ENCODE measurements at regions not wholly inside any gene's neighbourhood (a gene's known extent, or its start where the extent isn't known, plus 50 kb on each side); places are given as distances from the start of the nearest gene placed in this dataset.
"Not testable (repeated sequence)": the region's sequence is repeated elsewhere in the genome, so short reads cannot be mapped to it uniquely, and the experiment has no call there.

DNA sequence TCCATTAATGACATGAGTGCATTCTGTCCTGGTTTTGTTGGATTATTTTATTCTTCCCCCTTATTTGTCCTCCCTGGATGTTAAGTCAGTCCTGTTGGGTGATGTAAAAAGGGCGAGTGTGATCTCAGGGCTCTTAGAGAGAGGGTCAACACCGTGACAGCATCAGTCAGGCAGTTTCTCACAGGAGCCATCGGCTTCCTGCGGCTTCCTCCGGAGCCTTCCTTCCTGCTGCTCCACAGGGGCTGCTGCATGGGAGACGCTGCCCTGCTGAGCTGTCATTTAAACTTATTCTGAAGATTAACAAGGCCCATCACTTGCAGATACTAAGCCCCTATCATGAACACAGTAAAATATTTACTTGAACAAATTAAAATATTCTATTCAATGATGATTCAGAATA lies 211.3 kb downstream of the SPATA31A1 start:
- not testable (repeated sequence) for DNase-seq (ENCODE audit: low read depth)

DNA sequence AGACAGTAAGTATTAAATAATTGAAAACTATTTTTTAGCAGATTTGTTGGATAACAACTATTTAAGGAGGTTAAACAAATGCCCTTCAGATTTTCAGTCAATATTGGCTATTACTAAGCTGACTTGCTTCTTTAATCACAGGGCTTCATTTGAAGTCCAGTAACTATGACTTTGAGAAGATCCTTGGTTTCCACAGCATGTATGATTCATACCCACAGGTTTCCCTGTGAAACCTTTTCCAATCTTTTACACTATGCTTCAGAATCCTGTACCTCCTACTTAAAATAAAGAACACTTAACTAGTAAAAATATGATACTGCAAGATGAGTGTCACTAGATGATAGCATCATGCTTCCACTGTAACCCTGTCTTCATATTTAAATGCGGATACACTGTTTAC lies 211.9 kb downstream of the SPATA31A1 start:
- DNase-seq (ENCODE audit: low read depth): not testable (repeated sequence)

DNA sequence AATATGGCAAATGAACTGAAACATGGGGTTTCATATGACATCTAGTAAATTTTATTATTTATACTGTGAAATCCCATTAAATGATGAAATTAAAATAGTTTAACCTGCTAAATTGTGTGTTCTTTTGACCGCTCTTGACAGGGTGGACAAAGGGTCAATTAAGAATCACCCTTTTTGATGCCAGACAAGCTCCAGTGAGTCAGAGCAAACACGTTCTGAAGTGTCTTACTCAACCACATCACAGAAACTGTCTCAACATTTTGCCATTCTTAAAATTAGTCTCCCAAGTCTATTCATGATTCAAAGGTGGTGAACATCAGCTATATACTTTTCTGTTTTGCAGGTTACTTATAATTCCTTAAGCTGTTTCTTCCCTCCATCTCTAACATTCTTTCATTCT lies 213.4 kb downstream of the SPATA31A1 start:
- DNase-seq (ENCODE audit: low read depth): not testable (repeated sequence)

DNA sequence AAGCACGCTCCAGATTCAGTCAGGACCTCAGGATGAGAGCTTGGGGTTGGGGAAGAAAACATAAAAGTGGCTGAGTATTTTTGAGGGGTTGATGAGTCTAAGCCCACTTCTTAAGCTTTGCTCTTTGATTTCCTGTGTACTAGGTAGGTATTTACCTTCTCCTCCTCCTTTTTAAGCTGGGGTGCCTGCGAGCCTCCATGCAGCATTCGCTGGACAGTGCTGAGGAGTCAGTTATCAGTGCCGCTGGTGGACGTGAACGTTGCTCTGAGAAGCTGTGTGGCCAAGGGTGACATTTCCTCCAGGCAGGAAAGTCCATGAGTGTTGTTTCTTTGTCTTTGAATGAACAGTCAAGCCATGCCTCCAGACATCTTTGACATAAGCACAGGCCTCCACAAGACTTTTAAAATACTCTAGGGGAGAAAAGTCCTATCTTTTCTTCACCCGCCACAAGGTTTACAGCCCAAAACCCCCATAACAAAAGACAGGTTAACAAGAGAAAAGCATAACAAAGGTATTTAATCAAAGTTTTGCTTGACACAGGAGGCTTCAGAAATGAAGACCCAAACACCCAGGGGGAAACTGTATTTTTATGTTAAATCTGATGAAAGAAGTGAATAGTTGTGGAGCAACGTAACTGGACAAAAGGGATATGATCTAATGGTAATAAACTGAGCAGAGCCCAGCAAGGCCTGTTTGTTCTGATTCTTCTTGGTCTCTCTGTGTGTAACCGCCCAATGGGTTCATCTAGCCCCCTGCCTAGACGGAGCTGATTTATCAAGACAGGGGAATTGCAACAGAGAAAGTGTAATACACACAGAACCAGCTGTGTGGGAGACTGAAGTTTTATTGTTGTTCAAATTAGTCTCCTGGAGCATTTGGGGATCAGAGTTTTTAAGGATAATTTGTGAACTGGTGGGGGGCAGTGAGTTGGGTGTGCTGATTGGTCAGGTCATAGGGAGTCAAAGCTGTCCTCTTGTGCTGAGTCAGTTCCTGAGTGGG lies 217.9 kb downstream of the SPATA31A1 start:
- not testable (repeated sequence) for DNase-seq (ENCODE audit: low read depth)

DNA sequence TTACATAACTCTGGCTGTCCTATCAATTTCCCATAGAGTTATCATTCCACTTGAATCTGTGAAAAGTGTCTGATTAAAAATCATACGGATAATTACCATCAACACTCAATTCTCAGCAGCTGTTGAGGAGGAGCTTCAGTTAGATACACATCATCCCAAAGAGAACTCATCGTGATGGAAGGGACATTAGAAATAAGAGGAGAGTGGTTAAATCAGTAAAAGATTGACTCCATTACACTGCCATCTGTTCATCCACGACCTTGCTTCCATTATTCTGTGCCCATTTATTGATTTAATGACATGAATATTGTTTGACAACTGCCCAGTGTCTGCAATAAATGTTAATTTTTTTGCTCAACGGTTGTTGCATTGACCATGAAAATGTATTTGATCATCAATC lies 223.5 kb downstream of the SPATA31A1 start:
- not testable (repeated sequence) for DNase-seq (ENCODE audit: low read depth)

DNA sequence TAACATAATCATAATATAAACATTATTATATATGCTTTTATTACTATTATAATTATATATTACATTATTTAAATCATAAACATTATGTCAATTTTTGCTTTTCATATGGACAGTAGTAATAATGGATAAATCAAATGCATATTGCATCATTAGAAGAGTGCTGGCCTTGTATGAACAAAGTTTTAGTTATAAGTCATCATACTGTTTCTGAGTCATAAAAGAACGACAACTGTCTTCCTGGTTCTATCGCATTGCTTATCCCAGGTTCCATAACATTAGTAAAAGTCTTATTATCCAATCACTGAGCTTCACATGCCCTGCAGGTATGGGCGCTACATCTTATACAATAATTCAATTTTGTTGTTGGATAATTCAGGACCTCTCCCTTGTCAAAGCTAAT lies 225.8 kb downstream of the SPATA31A1 start:
- not testable (repeated sequence) for DNase-seq (ENCODE audit: low read depth)

DNA sequence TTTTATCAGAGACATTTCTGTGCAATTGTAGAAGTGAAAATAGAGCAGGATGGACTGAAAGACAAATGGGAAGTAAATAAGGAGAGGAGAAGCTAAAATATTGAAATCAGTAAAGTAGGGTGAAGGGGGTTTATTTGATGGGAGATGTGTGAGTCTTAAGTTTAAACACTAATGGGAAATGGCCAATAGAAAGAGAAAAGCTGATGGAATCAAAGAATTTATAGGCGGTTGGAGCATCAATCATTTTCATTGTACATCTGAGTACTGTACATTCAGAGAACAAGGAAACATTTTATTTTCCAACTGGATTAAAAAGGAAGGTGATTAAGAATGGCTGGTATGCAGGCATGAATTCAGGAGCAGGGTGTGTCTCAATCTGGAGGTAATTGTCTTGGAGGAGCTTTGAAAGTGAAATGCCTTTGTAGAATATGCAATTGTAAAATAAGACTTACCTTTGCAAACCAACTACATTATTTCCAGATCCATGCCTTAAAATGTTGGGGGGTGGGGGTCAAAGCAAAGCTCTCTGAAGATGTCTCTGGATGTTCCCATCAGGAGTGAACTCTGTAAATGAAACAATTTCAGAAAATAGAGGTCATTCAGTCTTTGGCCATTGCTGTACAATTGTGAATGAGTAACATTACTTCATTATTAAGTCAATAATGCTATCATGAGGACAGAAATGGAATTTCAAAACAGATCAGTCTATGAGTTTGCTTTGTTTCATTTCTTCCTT lies 227.4 kb downstream of the SPATA31A1 start:
- not testable (repeated sequence) for DNase-seq (ENCODE audit: low read depth)

DNA sequence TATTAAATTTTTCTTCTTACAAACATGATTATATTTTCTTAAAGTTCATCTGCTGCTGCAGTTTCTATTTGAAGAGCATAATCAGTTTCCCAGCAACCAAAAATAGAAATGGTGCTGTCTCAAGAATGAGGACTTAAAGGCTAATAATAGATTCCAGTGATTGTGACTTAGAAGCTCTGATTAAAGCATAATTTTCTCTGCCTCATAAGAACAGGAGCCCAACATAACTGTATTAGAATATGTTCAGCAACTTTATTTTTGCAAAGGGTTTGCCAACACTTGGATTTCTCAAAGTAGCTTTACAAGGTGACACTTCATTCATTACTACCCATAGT lies 227.9 kb downstream of the SPATA31A1 start:
- DNase-seq (ENCODE audit: low read depth): not testable (repeated sequence)

DNA sequence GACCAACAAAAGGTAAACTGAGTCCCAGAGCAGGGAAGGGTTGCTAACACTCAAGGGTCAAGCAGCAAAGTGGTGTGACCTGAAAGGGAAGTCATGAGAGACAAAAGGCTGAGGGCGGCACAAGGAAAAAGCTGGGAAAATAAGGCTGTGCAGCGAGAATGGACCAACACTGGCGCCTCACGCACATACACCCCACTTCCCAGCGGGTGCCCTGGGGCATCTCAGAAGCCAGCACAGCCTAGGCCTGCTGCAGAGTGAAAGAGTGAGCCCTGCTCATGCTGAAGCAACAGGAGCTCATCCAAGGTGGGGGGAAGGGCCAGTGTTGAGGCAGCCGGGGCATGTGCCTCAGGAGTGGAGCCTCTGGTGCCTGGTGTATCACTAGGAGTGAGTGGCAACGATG lies 229.8 kb downstream of the SPATA31A1 start:
- not testable (repeated sequence) for DNase-seq (ENCODE audit: low read depth)

DNA sequence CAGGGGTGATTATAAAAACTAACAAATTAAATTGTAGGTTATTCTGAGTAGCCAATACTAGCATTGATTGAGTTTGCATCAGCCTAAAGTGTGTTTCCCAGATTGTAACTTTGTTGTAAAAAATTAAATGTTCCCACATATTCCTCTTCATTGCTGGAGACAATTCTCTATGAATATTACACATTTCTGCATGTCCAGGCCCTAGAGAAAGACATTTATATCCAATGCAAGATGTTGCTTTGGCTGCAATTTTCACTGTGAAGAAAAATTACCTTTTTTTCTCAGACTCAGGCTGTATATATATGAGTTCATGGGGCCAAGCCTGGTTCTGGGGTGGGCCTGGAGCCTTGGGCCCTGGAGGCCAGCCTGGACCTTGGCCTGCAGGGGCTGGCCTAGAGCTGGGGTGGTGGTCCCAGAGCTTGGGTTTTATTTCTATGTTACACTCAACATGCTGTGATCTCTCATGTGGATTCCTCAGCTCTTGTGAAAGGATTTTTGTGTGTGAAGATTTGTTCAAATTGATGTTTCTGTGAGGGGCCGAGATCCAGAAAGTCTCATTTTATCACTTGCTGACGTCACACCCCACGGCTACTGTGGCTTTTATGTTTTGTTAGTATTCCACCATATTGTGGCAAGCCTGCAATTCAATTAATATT lies 232.5 kb downstream of the SPATA31A1 start:
- no peak for DNase-seq (ENCODE audit: low read depth)

DNA sequence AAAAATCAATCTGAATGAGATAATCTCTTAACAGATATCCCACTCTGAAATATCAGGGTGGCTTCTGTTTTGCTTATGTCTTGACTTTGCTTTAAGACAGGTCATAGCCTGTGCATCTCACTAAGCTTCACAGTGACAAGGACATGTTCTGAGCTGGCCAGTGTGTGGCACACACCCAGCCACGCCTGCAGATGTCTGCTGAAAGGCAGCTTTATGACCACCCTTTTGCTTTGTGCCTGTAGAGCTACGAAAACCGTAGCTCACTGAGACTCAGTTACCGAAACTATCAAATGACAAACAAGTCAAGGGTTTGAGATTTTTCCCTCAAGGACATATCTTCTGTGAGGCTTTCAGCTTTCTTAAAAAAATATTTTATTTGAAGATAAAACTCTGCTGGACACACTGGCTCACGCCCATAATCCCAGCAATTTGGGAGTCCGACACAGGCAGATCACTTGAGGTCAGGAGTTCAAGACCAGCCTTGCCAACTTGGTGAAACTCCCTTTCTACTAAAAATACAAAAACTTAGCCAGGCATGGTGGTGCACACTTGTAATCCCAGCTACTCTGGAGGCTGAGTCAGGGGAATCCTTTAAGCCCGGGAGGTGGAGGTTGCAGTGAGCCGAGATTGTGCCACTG lies 233.2 kb downstream of the SPATA31A1 start:
- no peak for DNase-seq (ENCODE audit: low read depth)

DNA sequence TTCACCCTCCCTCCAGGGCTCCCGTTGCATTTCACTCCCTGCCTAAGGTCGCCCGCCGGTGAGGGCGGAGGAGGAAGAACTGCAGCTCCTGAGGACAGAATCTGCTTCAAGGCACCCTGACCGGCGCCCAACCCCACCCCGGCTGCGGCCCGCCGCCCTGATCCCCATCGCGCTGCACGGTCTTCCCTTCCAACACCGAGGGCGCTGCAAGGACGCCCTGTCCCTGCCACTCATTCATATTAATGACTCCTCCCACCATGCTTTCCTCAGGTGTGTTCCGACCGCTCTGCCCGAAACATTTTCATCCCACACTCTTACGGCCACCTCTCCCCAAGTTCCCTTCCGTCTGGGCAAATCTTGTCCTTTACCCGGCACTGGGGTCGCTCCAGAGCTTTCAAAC lies 248.6 kb downstream of the SPATA31A1 start:
- not testable (repeated sequence) for DNase-seq (ENCODE audit: low read depth)

DNA sequence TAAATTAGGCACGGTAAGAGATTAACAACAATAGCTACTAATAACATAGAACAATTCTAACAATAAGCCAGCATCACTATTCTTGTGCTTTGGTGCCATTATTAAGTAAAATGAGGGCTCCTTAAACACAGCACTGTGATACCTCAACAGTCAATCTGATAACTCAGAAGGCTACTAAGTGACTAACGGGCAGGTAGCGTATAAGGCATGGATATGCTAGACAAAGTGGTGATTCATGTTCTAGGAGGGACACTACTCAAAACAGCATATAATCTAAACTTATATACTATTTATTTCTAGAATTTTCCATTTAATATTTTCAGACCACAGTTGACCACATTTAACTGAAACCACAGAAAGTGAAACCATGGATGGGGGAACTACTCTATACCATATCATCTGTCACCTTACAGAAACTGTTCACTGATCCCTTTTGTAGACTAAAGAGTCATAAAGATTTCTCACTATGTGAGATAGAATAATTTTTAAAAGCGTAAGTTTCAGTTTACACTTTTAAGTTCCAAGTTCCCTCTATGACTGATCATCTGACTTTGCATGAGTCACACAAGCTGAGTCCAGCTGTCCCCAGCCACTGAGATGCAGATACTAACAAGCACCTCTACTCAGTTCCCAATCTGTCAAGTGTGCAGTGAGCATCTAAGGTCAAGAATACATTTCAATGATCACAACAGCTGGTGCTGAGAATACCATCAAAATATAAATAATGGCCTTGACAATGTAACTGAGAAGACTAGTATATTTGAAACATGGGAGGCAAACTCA lies 256.2 kb downstream of the SPATA31A1 start:
- not testable (repeated sequence) for DNase-seq (ENCODE audit: low read depth)

DNA sequence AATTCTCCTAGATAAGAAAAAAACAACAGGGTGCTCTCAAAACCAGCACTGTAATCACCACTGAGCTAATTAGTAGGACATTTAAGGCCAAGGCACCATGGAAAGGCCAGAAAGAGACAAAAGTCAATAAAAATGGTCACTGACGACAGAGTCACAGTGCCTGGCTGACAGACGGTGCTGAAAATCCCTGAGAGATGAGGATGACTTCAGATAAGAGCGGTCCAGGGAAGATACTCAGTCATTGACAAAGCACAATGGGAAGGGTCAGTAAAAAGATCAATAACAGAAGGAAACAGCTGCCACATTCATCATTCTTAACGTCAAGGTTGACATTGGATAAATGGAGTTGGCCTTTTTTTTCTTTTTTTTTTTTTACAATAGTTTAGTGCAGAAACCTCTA lies 261.0 kb downstream of the SPATA31A1 start:
- DNase-seq (ENCODE audit: low read depth): not testable (repeated sequence)

DNA sequence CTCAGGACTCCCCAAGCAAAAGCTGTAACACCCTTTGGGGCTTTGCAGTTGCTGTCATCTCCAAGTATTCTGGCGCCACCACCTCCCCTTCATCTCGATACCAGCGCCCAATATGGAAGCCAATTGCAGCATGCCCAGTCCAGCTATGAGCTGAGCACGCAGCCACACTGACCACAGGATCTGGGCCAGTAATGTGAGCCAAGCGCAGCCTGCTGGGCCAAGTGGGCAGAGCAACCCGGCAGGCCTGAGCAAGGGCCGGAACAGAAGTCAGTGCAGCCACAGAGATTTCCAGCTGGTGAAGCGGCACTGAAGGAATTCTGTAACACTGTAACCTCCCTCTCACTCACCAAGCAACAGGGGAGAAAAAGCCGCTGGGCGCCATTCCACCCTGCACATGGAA lies 268.6 kb downstream of the SPATA31A1 start:
- DNase-seq (ENCODE audit: low read depth): not testable (repeated sequence)

DNA sequence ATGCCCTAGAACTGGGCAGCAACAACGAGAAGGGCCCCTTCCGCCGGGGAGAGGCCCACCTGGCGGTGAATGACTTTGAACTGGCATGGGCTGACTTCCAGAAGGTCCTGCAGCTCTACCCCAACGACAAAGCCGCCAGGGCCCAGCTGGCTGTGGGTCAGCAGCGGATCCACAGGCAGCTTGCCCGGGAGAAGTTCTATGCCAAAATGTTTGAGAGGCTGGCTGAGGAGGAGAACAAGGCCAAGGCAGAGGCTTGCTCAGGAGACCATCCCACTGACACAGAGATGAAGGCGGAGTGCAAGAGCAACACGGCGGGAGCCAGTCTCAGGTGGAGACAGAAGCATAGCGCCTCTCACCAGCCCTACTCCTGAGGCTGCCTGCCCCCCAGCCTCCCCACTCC lies 276.6 kb downstream of the SPATA31A1 start:
- DNase-seq (ENCODE audit: low read depth): not testable (repeated sequence)

DNA sequence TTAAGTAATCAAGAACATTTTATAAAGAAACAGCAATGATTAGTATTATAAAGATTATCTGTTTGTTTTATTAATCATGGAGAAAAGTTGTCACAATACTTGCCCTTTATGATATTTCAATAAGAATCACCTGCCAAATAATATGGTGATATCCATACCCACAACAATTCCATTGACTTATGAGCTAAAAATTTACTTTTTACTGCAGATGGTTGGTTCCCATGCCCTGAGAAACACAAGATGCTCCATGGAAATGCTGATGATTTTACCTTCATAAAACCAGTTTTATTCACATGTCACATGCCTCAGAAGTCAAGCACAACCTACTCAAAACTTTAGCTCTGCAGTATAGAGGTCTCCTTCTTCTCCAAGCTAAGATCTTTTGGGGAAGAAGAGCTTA lies 293.6 kb downstream of the SPATA31A1 start:
- DNase-seq (ENCODE audit: low read depth): not testable (repeated sequence)

DNA sequence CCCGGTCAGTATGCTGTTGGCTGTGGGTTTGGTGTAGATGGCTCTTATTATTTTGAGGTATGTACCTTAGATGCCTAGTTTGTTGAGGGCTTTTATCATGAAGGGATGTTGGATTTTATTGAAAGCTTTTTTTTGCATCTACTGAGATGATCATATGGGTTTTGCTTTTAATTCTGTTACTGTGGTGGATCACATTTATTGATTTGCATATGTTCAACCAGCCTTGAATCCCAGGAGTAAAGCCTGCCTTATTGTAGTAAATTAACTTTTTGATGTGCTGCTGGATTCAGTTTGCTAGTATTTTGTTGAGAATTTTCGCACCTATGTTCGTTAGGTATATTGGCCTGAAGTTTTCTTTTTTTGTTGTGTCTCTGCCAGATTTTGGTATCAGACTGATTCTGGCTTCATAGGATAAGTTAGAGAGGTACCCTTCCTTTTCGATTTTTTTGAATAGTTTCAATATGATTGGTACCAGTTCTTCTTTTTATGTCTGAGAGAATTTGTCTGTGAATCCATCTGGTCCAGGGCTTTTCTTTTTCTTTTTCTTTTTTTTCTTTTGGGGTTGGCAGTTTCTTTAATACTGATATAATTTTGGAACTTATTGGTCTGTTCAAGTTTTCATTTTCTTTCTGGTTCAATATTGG lies 301.6 kb downstream of the SPATA31A1 start:
- DNase-seq (ENCODE audit: low read depth): not testable (repeated sequence)

DNA sequence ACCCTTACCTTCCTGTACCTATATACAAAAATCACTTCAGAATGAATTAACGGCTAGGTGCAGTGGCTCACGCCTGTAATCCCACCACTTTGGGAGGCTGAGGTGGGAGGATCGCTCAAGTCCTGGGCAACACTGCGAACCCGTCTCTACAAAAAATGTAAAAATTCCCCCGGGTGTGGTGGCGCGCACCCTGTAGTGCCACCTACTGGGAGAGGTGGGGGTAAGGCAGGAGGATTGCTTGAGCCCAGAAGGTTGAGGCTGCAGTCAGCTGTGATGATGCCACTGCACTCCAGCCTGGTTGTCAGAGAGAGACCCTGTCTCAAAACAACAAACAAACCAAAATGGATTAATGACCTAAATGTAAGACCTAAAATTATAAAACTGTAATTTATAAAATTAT lies 307.6 kb downstream of the SPATA31A1 start:
- DNase-seq (ENCODE audit: low read depth): not testable (repeated sequence)

DNA sequence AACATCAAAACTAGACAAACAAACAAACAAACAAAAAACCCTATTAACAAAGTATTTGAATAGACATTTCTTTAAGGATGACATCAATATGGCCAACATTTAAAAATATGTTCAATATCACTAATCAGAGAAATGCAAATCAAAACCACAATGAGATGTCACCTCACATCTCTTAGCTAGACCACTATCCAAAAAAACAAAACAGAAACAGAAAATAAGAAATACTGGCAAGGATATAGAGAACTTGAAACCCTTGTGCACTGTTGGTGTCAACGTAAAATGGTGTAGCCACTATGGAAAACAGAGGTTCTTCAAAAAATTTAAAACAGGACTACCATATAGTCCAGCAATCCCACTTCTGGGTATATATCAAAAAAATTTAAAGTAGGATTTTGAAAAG lies 308.2 kb downstream of the SPATA31A1 start:
- not testable (repeated sequence) for DNase-seq (ENCODE audit: low read depth)

DNA sequence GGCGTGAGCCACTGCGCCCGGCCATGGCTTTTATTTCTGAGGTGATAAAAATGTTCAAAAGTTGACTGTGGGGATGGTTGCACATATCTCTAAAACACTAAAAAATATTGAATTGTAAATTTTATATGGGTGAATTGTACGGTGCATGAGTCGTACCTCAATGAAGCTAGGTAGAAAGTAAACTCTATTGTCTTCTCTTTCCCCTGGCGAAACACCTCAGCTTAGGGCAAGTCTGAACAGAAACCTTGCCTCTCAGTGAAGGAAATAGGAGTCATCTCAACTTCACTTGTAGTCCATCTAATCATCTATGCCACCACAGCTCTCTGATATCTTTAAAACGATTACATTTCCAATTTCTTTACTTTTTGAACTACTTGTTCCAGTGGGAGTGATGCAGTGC lies 309.6 kb downstream of the SPATA31A1 start:
- not testable (repeated sequence) for DNase-seq (ENCODE audit: low read depth)

All from stimulated activated CD4-positive, alpha-beta T cell treated with anti-CD3 and anti-CD28 coated beads, Interleukin-2, amount 100 ng/mL, for 4 hours (primary cell).